ENCODE measurements at regions not wholly inside any gene's neighbourhood (a gene's known extent, or its start where the extent isn't known, plus 50 kb on each side); places are given as distances from the start of the nearest gene placed in this dataset.
A peak's percentile ranks its signal among the peaks of the same experiment; 100 is the strongest.

- TF ChIP-seq POLR2A (IDR thresholded peaks at IDR 0.05) (no peak), CTCF (IDR thresholded peaks at IDR 0.05) (no peak)
- H3K4me3 ChIP-seq (ENCODE audit: low read depth, poor library complexity, severe bottlenecking): no peak overlapping the region
- intact Hi-C loops (cut with DNase I; ENCODE audit: low total_unique reads): no loop called here
- DNase-seq (ENCODE audit: low spot score in 2 of 2): no peak
- 51 to 55% methylated on average over 2 of the region's 2 CpGs for WGBS, 2 donors
Observed at GRCh38 chr19:20482721-20483120, 82.9 kb downstream of the ZNF737 start.

- no peak for TF ChIP-seq POLR2A (IDR thresholded peaks at IDR 0.05)
- no peak for TF ChIP-seq CTCF (IDR thresholded peaks at IDR 0.05)
- DNase-seq (ENCODE audit: low spot score in 2 of 2): no peak
- intact Hi-C loops (cut with DNase I; ENCODE audit: low total_unique reads): no loop called here
- 86 to 90% methylated on average over 1 of the region's 1 CpG for WGBS, 2 donors
- H3K4me3 ChIP-seq (ENCODE audit: low read depth, poor library complexity, severe bottlenecking): no peak overlapping the region
Observed at GRCh38 chr19:20481736-20482135, 83.8 kb downstream of the ZNF737 start.

GRCh38 chr19:20479483-20479882, 86.1 kb downstream of the ZNF737 start:
- no peak overlapping the region for H3K4me3 ChIP-seq (ENCODE audit: low read depth, poor library complexity, severe bottlenecking)
- 78 to 79% methylated on average over 3 of the region's 3 CpGs for WGBS, 2 donors
- no peak for TF ChIP-seq CTCF (IDR thresholded peaks at IDR 0.05)
- no peak for TF ChIP-seq POLR2A (IDR thresholded peaks at IDR 0.05)
- DNase-seq (ENCODE audit: low spot score in 2 of 2): no peak
- intact Hi-C loops (cut with DNase I; ENCODE audit: low total_unique reads): no loop called here

- intact Hi-C loops (cut with DNase I; ENCODE audit: low total_unique reads): no loop called here
- no peak overlapping the region for H3K4me3 ChIP-seq (ENCODE audit: low read depth, poor library complexity, severe bottlenecking)
- TF ChIP-seq POLR2A (IDR thresholded peaks at IDR 0.05) (no peak), CTCF (IDR thresholded peaks at IDR 0.05) (no peak)
- DNase-seq (ENCODE audit: low spot score in 2 of 2): no peak
- 83% methylated on average over 3 of the region's 3 CpGs for WGBS, 2 donors
Observed at GRCh38 chr19:20478936-20479335, 86.6 kb downstream of the ZNF737 start.

- intact Hi-C loops (cut with DNase I; ENCODE audit: low total_unique reads): no loop called here
- no peak for TF ChIP-seq POLR2A (IDR thresholded peaks at IDR 0.05)
- no peak for TF ChIP-seq CTCF (IDR thresholded peaks at IDR 0.05)
- 96% methylated on average over 12 to 13 of the region's 13 CpGs for WGBS, 2 donors
Observed at GRCh38 chr19:20472854-20473253, 92.7 kb downstream of the ZNF737 start.

GRCh38 chr19:20471431-20471830, 94.2 kb downstream of the ZNF737 start:
- peak in 1 of 2 donors; percentile 23 for DNase-seq (ENCODE audit: low spot score in 2 of 2)
- H3K4me3 ChIP-seq (ENCODE audit: low read depth, poor library complexity, severe bottlenecking): no peak overlapping the region
- intact Hi-C loops (cut with DNase I; ENCODE audit: low total_unique reads): no loop called here
- WGBS, 2 donors: 86% methylated on average over 4 of the region's 4 CpGs
- no peak for TF ChIP-seq CTCF (IDR thresholded peaks at IDR 0.05)
- no peak for TF ChIP-seq POLR2A (IDR thresholded peaks at IDR 0.05)

More at GRCh38 chr19:20472854-20473253, 92.7 kb downstream of the ZNF737 start:
- H3K4me3 ChIP-seq (ENCODE audit: low read depth, poor library complexity, severe bottlenecking): no peak overlapping the region
- DNase-seq (ENCODE audit: low spot score in 2 of 2): peak in 1 of 2 donors; percentile 66

All from lower leg skin (tissue), 4 donors.